GM10266 (cell line): ENCODE measurements at regions not wholly inside any gene's neighbourhood (a gene's known extent, or its start where the extent isn't known, plus 50 kb on each side); places are given as distances from the start of the nearest gene placed in this dataset.

Experiments
- DNase-seq: peaks from one replicate; pipeline ENCODE4 v3.0.0; 2012; ENCODE audit errors: extremely low spot score
- CTCF ChIP-seq: IDR thresholded peaks from 2 replicates; pipeline ENCODE4 v1.5.1; 2012; ENCODE audit warnings: mild to moderate bottlenecking, low read depth; ENCODE audit not compliant: control insufficient read depth, insufficient read depth; ENCODE audit errors: missing control alignments

- TF ChIP-seq CTCF, result no peak
Measured at GRCh38 chr7:17020250-17020649, 138.5 kb upstream of the AGR3 start.

GRCh38 chr7:17021205-17021604, 139.4 kb upstream of the AGR3 start:
- TF ChIP-seq CTCF, result no peak
- no peak for DNase-seq

More at GRCh38 chr7:17020250-17020649, 138.5 kb upstream of the AGR3 start:
- no peak for DNase-seq

- no peak for DNase-seq
- TF ChIP-seq CTCF, result no peak
Measured at GRCh38 chr7:17022920-17023319, 141.1 kb upstream of the AGR3 start.

GRCh38 chr7:17026269-17026668, 144.5 kb upstream of the AGR3 start:
- TF ChIP-seq CTCF, result no peak
- no peak for DNase-seq

- TF ChIP-seq CTCF, result no peak
- DNase-seq, result no peak
Measured at GRCh38 chr7:17027143-17027788, 145.5 kb upstream of the AGR3 start.

- no peak for DNase-seq
- TF ChIP-seq CTCF, result no peak
Measured at GRCh38 chr7:17027789-17028152, 146.0 kb upstream of the AGR3 start.

GRCh38 chr7:17029150-17029549, 147.4 kb upstream of the AGR3 start:
- DNase-seq, result no peak
- TF ChIP-seq CTCF, result no peak
